ENCODE measurements at regions not wholly inside any gene's neighbourhood (a gene's known extent, or its start where the extent isn't known, plus 50 kb on each side); places are given as distances from the start of the nearest gene placed in this dataset.

GRCh38 chr5:117433818-117434217 is 859.2 kb upstream of the SEMA6A start:
- TF ChIP-seq EP300 (IDR thresholded peaks at IDR 0.05): no peak
- TF ChIP-seq CTCF (IDR thresholded peaks at IDR 0.05): no peak
- no peak for TF ChIP-seq POLR2AphosphoS5 (IDR thresholded peaks at IDR 0.05)
